IPS DF 6.9 (cell line): ENCODE measurements at regions not wholly inside any gene's neighbourhood (a gene's known extent, or its start where the extent isn't known, plus 50 kb on each side); places are given as distances from the start of the nearest gene placed in this dataset.

Experiments used
- DNase-seq: peaks from one replicate; pipeline ENCODE4 v3.0.0-alpha.2; 2013; ENCODE audit warnings: low read depth, low spot score
- H3K27ac ChIP-seq: one replicate; pipeline ENCODE4 v1.5.1; 2013; ENCODE audit warnings: low read length, control low read depth
- H3K27me3 ChIP-seq: 2 replicates; pipeline ENCODE4 v1.6.1; 2013; ENCODE audit warnings: mild to moderate bottlenecking, low read length; ENCODE audit not compliant: control insufficient read depth, insufficient read depth
- H3K36me3 ChIP-seq: 2 replicates; pipeline ENCODE4 v1.6.1; 2013; ENCODE audit warnings: low read length; ENCODE audit not compliant: control insufficient read depth, insufficient read depth
- H3K4me1 ChIP-seq: 2 replicates; pipeline ENCODE4 v1.6.1; 2013; ENCODE audit warnings: low read length; ENCODE audit not compliant: control insufficient read depth, insufficient read depth
- H3K4me3 ChIP-seq: 2 replicates; pipeline ENCODE4 v1.5.1; 2013; ENCODE audit warnings: mild to moderate bottlenecking, low read length
- H3K9me3 ChIP-seq: 2 replicates; pipeline ENCODE4 v1.6.1; 2013; ENCODE audit warnings: low read length, inconsistent platforms; ENCODE audit not compliant: control insufficient read depth, insufficient read depth
- WGBS: extraction: QIAGEN DNeasy Blood & Tissue Kit; methylation state at CpG from one replicate; pipeline ENCODE4 v1.1.7; 2013; ENCODE audit warnings: mixed read lengths, missing lambda C conversion rate; ENCODE audit not compliant: insufficient read length, insufficient coverage; 5-methylcytosine and 5-hydroxymethylcytosine counted together

DNA sequence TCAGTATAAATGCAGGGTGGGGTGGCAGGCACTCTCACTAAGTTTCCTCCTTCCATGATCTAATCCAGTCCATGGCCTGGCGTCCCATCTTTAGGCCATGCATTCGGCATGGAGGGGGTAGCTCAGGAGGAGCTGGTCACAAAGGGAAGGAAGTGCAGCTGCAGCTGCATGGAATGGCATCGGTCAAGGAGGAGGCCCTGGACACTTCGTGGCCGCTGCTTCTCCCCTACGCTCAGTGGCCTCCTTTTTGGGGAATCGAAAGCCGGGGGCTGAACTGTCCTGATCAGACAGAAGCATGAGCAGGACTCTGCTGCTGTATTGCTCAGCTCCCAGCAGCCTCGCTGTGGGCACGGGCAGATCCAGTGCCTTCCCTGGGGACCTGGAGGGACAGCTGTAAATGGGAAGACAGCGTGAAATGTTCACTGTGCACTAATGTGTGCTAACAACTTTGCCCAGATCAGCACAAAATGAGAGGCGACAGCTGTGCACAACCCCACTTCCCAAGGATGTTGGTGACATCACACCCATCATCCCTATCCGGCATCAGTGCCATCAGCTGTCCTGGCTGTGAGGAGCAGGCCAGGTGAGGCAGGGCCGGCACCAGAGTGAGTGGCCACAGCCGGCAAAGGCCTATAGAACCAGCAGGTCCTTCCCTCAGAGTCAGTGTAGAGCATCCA is 520.1 kb upstream of the RAB6C start:
- Histone ChIP-seq H3K27ac (no peak overlapping the region), H3K27me3 (no peaks in the 10 kb centered on the region), H3K4me3 (no peak overlapping the region), H3K36me3 (no peaks in the 10 kb centered on the region), H3K4me1 (no peaks in the 10 kb centered on the region), H3K9me3 (no peaks in the 10 kb centered on the region)
- no CpG with 5 or more reads among the region's 15 CpGs for WGBS
- DNase-seq, result no peak

GRCh38 chr2:129459881-129460280 is 519.6 kb upstream of the RAB6C start:
- Histone ChIP-seq H3K36me3 (no peaks in the 10 kb centered on the region), H3K4me1 (no peaks in the 10 kb centered on the region), H3K27me3 (no peaks in the 10 kb centered on the region), H3K27ac (no peak overlapping the region), H3K9me3 (no peaks in the 10 kb centered on the region), H3K4me3 (no peak overlapping the region)
- WGBS, result no CpG with 5 or more reads among the region's 7 CpGs
- DNase-seq, result no peak

GRCh38 chr2:129460299-129461198 is 518.9 kb upstream of the RAB6C start:
- no peaks in the 10 kb centered on the region for H3K36me3 ChIP-seq
- H3K27me3 ChIP-seq, result no peaks in the 10 kb centered on the region
- no CpG with 5 or more reads among the region's 12 CpGs for WGBS
- H3K9me3 ChIP-seq, result no peaks in the 10 kb centered on the region
- no peak overlapping the region for H3K27ac ChIP-seq
- H3K4me1 ChIP-seq, result no peaks in the 10 kb centered on the region
- DNase-seq, result no peak
- H3K4me3 ChIP-seq, result no peak overlapping the region

DNA sequence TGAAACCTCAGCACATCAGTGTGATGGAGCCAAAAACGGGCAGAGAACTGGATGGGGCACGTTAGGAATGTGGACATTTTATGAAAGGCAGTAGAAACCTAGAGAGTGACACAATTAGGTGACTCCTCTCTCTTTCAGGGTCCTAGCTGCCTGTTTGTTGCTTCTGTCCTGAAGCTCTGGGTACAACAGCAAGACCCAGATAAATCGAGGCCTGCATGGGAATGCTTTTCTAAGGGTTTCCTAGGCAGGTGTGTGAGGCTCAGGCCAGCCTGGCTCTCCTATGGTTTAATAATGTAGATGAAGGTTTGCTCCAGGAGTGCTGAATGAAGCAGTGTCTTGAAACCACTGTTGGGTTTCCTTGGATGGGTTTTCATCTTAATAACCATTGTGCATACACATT is 517.1 kb upstream of the RAB6C start:
- Histone ChIP-seq H3K9me3 (no peaks in the 10 kb centered on the region), H3K36me3 (no peaks in the 10 kb centered on the region), H3K4me3 (no peak overlapping the region), H3K4me1 (no peaks in the 10 kb centered on the region), H3K27ac (no peak overlapping the region), H3K27me3 (no peaks in the 10 kb centered on the region; the same call in 1 of the 2 replicates)
- DNase-seq, result no peak
- WGBS, result no CpG with 5 or more reads among the region's 3 CpGs

DNA sequence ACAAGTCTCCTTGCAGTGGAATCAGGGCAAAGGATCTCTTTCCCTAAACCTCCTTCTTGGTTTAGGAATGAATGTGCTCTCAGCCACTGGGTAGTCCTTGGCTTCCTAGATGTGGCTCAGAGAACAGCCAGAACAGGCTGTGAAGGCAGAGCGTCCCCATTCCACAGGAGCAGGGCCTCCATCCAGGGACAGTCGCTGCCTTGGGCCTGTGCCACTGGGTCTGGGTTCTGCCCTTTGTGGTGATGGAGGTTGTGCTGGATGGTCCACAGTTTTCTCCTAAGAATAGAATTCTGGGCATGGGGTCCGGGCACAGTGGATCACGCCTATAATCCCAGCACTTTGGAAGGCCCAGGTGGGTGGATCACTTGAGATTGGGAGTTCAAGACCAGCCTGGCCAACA is 516.5 kb upstream of the RAB6C start:
- DNase-seq, result no peak
- H3K27me3 ChIP-seq, result no peaks in the 10 kb centered on the region; the same call in 1 of the 2 replicates
- H3K27ac ChIP-seq, result no peak overlapping the region
- WGBS, result no CpG with 5 or more reads among the region's 4 CpGs
- no peaks in the 10 kb centered on the region for H3K9me3 ChIP-seq
- H3K36me3 ChIP-seq, result no peaks in the 10 kb centered on the region
- no peaks in the 10 kb centered on the region for H3K4me1 ChIP-seq
- H3K4me3 ChIP-seq, result no peak overlapping the region

DNA sequence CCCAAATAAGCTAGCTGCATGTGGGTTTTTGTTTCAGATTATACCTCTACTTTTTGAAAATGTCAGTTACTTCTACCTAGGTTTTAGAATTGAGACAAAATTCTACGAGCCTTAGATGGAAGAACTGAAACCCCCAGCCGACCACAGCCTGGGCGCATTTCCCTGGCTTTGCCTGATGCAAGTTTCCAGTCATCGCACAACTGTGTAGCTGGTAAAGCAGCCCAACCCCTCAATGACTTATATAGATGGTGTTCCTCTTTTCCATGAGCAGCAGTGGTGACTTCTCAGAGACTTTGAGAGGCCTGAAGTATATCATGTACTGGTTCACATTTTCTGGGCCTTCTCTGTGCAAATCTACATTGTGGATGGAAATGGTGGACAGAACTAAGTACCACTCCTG is 515.4 kb upstream of the RAB6C start:
- no peaks in the 10 kb centered on the region; the same call in 1 of the 2 replicates for H3K27me3 ChIP-seq
- no peaks in the 10 kb centered on the region for H3K9me3 ChIP-seq
- no peaks in the 10 kb centered on the region for H3K4me1 ChIP-seq
- no peak overlapping the region for H3K4me3 ChIP-seq
- no peak for DNase-seq
- H3K36me3 ChIP-seq, result no peaks in the 10 kb centered on the region
- no CpG with 5 or more reads among the region's 4 CpGs for WGBS
- no peak overlapping the region for H3K27ac ChIP-seq

DNA sequence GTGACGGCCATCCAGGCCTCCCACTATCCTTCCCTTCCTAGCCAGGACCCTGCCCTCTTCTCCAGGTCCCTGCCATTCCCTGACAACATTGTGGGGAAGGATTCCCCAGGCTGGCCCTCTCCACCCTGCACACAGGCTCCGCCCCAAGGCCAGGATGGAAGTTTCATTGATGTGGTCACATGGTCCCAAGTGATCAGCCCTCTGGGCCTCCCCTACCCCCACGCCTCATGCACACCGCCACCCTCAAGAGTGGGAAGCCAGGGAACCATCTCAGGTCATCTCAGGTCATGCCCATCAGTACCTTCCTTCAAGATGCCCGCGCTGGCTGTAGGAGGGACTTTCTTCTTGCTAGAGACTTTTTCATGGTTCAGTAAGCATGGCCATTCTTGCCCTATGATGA is 514.8 kb upstream of the RAB6C start:
- H3K4me3 ChIP-seq, result no peak overlapping the region
- WGBS, result no CpG with 5 or more reads among the region's 6 CpGs
- H3K27me3 ChIP-seq, result no peaks in the 10 kb centered on the region; the same call in 1 of the 2 replicates
- no peaks in the 10 kb centered on the region for H3K36me3 ChIP-seq
- no peak overlapping the region for H3K27ac ChIP-seq
- no peaks in the 10 kb centered on the region for H3K9me3 ChIP-seq
- no peaks in the 10 kb centered on the region for H3K4me1 ChIP-seq
- no peak for DNase-seq

GRCh38 chr2:129465045-129465444 is 514.4 kb upstream of the RAB6C start:
- Histone ChIP-seq H3K27ac (no peak overlapping the region), H3K4me3 (no peak overlapping the region), H3K27me3 (no peaks in the 10 kb centered on the region; the same call in 1 of the 2 replicates), H3K36me3 (no peaks in the 10 kb centered on the region), H3K4me1 (no peaks in the 10 kb centered on the region), H3K9me3 (no peaks in the 10 kb centered on the region)
- no CpG with 5 or more reads among the region's 11 CpGs for WGBS
- no peak for DNase-seq

DNA sequence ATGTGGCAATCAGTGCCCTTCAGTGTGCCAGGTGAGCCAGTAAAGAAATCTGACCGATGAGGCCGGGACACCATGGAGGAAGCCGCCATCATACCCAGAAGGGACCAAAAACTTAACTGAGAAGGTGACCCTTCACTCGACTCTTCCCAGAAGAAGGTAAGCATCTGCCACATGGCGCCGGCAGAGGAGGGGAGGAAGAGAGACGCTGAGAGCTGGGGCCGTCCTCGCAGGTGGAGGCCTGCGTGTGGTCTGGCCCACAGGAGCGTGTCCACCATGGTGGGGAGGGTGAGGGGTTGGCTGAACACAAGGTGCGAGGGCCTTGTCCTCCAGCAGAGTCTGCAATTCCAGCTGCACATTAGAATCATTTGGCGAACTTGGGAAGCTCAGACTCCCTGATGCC is 513.1 kb upstream of the RAB6C start:
- Histone ChIP-seq H3K9me3 (no peaks in the 10 kb centered on the region), H3K27ac (no peak overlapping the region), H3K36me3 (no peaks in the 10 kb centered on the region), H3K4me3 (no peak overlapping the region), H3K4me1 (no peaks in the 10 kb centered on the region), H3K27me3 (no peaks in the 10 kb centered on the region; the same call in 1 of the 2 replicates)
- no CpG with 5 or more reads among the region's 13 CpGs for WGBS
- DNase-seq, result no peak

- Histone ChIP-seq H3K27me3 (no peaks in the 10 kb centered on the region; the same call in 1 of the 2 replicates), H3K4me1 (no peaks in the 10 kb centered on the region), H3K9me3 (no peaks in the 10 kb centered on the region), H3K4me3 (no peak overlapping the region), H3K27ac (no peak overlapping the region), H3K36me3 (no peaks in the 10 kb centered on the region)
- no peak for DNase-seq
- WGBS, result no CpG with 5 or more reads among the region's 11 CpGs
These were observed 512.3 kb upstream of the RAB6C start for GRCh38 chr2:129467012-129467779.
